Mucosa of stomach (tissue), 1 donor: ENCODE measurements at regions not wholly inside any gene's neighbourhood (a gene's known extent, or its start where the extent isn't known, plus 50 kb on each side); places are given as distances from the start of the nearest gene placed in this dataset.
A peak's percentile ranks its signal among the peaks of the same experiment; 100 is the strongest.

Source experiments
- H3K27me3 ChIP-seq: one replicate; pipeline ENCODE4 v1.7.0; 2013; ENCODE audit warnings: mild to moderate bottlenecking, low read length; ENCODE audit not compliant: control insufficient read depth, insufficient read depth
- H3K36me3 ChIP-seq: one replicate; pipeline ENCODE4 v1.7.0; 2013; ENCODE audit warnings: low read length; ENCODE audit not compliant: control insufficient read depth, insufficient read depth
- H3K4me1 ChIP-seq: one replicate; pipeline ENCODE4 v1.7.0; 2013; ENCODE audit warnings: mild to moderate bottlenecking, low read length; ENCODE audit not compliant: control insufficient read depth, insufficient read depth
- H3K4me3 ChIP-seq: one replicate; pipeline ENCODE4 v1.7.0; 2013; ENCODE audit warnings: low read length
- H3K9ac ChIP-seq: one replicate; pipeline ENCODE4 v1.7.0; 2013; ENCODE audit warnings: mild to moderate bottlenecking, low read length, moderate library complexity
- H3K9me3 ChIP-seq: one replicate; pipeline ENCODE4 v1.7.0; 2013; ENCODE audit warnings: mild to moderate bottlenecking, low read length, moderate library complexity; ENCODE audit not compliant: control insufficient read depth
- donor health status: Pancreatic carcinoma.

- H3K4me3 ChIP-seq, result no peak overlapping the region
- peaks cover 16% of the 10 kb centered on the region for H3K4me1 ChIP-seq
- no peak overlapping the region for H3K9ac ChIP-seq
- no peaks in the 10 kb centered on the region for H3K9me3 ChIP-seq
- H3K36me3 ChIP-seq, result no peaks in the 10 kb centered on the region
- H3K27me3 ChIP-seq, result no peaks in the 10 kb centered on the region
Measured at GRCh38 chr6:139659711-139660110, 285.3 kb upstream of the CITED2 start.

GRCh38 chr6:139659196-139659595 lies 284.7 kb upstream of the CITED2 start:
- H3K27me3 ChIP-seq, result no peaks in the 10 kb centered on the region
- H3K9ac ChIP-seq, result no peak overlapping the region
- no peak overlapping the region for H3K4me3 ChIP-seq
- H3K4me1 ChIP-seq, result peaks cover 16% of the 10 kb centered on the region
- H3K9me3 ChIP-seq, result no peaks in the 10 kb centered on the region
- H3K36me3 ChIP-seq, result no peaks in the 10 kb centered on the region

GRCh38 chr6:139657119-139657518 lies 282.7 kb upstream of the CITED2 start:
- Histone ChIP-seq H3K9ac (no peak overlapping the region), H3K4me1 (peaks cover 16% of the 10 kb centered on the region), H3K9me3 (no peaks in the 10 kb centered on the region), H3K4me3 (no peak overlapping the region), H3K36me3 (no peaks in the 10 kb centered on the region), H3K27me3 (no peaks in the 10 kb centered on the region)

GRCh38 chr6:139655783-139656705 lies 281.6 kb upstream of the CITED2 start:
- Histone ChIP-seq H3K9me3 (no peaks in the 10 kb centered on the region), H3K4me1 (peaks cover 16% of the 10 kb centered on the region), H3K4me3 (no peak overlapping the region), H3K9ac (no peak overlapping the region), H3K36me3 (no peaks in the 10 kb centered on the region), H3K27me3 (no peaks in the 10 kb centered on the region)

- Histone ChIP-seq H3K9ac (no peak overlapping the region), H3K27me3 (no peaks in the 10 kb centered on the region), H3K4me3 (peak overlapping the region; percentile 9), H3K9me3 (no peaks in the 10 kb centered on the region), H3K4me1 (peaks cover 16% of the 10 kb centered on the region), H3K36me3 (no peaks in the 10 kb centered on the region)
Measured at GRCh38 chr6:139654888-139655782, 280.7 kb upstream of the CITED2 start.

GRCh38 chr6:139654309-139654708 lies 279.9 kb upstream of the CITED2 start:
- no peak overlapping the region for H3K4me3 ChIP-seq
- H3K9me3 ChIP-seq, result no peaks in the 10 kb centered on the region
- H3K4me1 ChIP-seq, result peaks cover 16% of the 10 kb centered on the region
- H3K36me3 ChIP-seq, result no peaks in the 10 kb centered on the region
- H3K9ac ChIP-seq, result no peak overlapping the region
- no peaks in the 10 kb centered on the region for H3K27me3 ChIP-seq

GRCh38 chr6:139653111-139653510 lies 278.7 kb upstream of the CITED2 start:
- Histone ChIP-seq H3K9me3 (no peaks in the 10 kb centered on the region), H3K4me1 (peaks cover 16% of the 10 kb centered on the region), H3K4me3 (no peak overlapping the region), H3K9ac (no peak overlapping the region), H3K27me3 (no peaks in the 10 kb centered on the region), H3K36me3 (no peaks in the 10 kb centered on the region)

- no peak overlapping the region for H3K4me3 ChIP-seq
- no peaks in the 10 kb centered on the region for H3K36me3 ChIP-seq
- H3K27me3 ChIP-seq, result no peaks in the 10 kb centered on the region
- H3K9me3 ChIP-seq, result no peaks in the 10 kb centered on the region
- H3K9ac ChIP-seq, result no peak overlapping the region
- H3K4me1 ChIP-seq, result peaks cover 11% of the 10 kb centered on the region
Measured at GRCh38 chr6:139650941-139651340, 276.5 kb upstream of the CITED2 start.

- no peaks in the 10 kb centered on the region for H3K27me3 ChIP-seq
- H3K9me3 ChIP-seq, result no peaks in the 10 kb centered on the region
- no peak overlapping the region for H3K4me3 ChIP-seq
- H3K9ac ChIP-seq, result no peak overlapping the region
- H3K4me1 ChIP-seq, result no peaks in the 10 kb centered on the region
- H3K36me3 ChIP-seq, result no peaks in the 10 kb centered on the region
Measured at GRCh38 chr6:139649732-139650131, 275.3 kb upstream of the CITED2 start.

- no peaks in the 10 kb centered on the region for H3K4me1 ChIP-seq
- H3K9me3 ChIP-seq, result no peaks in the 10 kb centered on the region
Measured at GRCh38 chr6:139649128-139649527, 274.7 kb upstream of the CITED2 start.

GRCh38 chr6:139648430-139649000 lies 274.1 kb upstream of the CITED2 start:
- Histone ChIP-seq H3K36me3 (no peaks in the 10 kb centered on the region), H3K9ac (no peak overlapping the region), H3K4me3 (no peak overlapping the region), H3K27me3 (no peaks in the 10 kb centered on the region), H3K9me3 (no peaks in the 10 kb centered on the region), H3K4me1 (no peaks in the 10 kb centered on the region)

More at GRCh38 chr6:139649128-139649527, 274.7 kb upstream of the CITED2 start:
- no peaks in the 10 kb centered on the region for H3K27me3 ChIP-seq
- no peak overlapping the region for H3K4me3 ChIP-seq
- H3K36me3 ChIP-seq, result no peaks in the 10 kb centered on the region
- H3K9ac ChIP-seq, result no peak overlapping the region

GRCh38 chr6:139647841-139648240 lies 273.4 kb upstream of the CITED2 start:
- Histone ChIP-seq H3K4me3 (no peak overlapping the region), H3K4me1 (no peaks in the 10 kb centered on the region), H3K27me3 (no peaks in the 10 kb centered on the region), H3K9me3 (no peaks in the 10 kb centered on the region), H3K9ac (no peak overlapping the region), H3K36me3 (no peaks in the 10 kb centered on the region)
